Left ventricle myocardium inferior (tissue), 1 donor: ENCODE measurements at regions not wholly inside any gene's neighbourhood (a gene's known extent, or its start where the extent isn't known, plus 50 kb on each side); places are given as distances from the start of the nearest gene placed in this dataset.

ENCODE experiments used
- DNase-seq: peaks from one replicate; pipeline ENCODE4 v3.0.0-alpha.2; 2020
- H3K27ac ChIP-seq: fragments of 200-600 bp; replicated peaks from 2 replicates; pipeline ENCODE4 v1.8.0; 2021
- H3K27me3 ChIP-seq: fragments of 200-600 bp; 2 replicates; pipeline ENCODE4 v1.8.0; 2021; ENCODE audit warnings: low read depth
- H3K36me3 ChIP-seq: fragments of 200-600 bp; 2 replicates; pipeline ENCODE4 v1.8.0; 2021
- H3K4me1 ChIP-seq: fragments of 200-600 bp; 2 replicates; pipeline ENCODE4 v1.8.0; 2021
- H3K4me3 ChIP-seq: fragments of 200-600 bp; 2 replicates; pipeline ENCODE4 v1.8.0; 2021; ENCODE audit warnings: mild to moderate bottlenecking, moderate library complexity
- H3K9me3 ChIP-seq: fragments of 200-600 bp; replicated peaks from 2 replicates; pipeline ENCODE4 v1.8.0; 2021
- CTCF ChIP-seq: fragments of 200-600 bp; IDR thresholded peaks from 2 replicates; pipeline ENCODE4 v1.8.0; 2021; ENCODE audit warnings: antibody characterized with exemption, mild to moderate bottlenecking, borderline replicate concordance
- intact Hi-C: fragments of 100-400 bp; cut with micrococcal nuclease; formaldehyde crosslinking; loops from one replicate; pipeline ENCODE4 v1.11.0; 2022
- donor health status: DM: no; HTN: yes; CAD: no; lungs with severe emphysema.

- H3K9me3 ChIP-seq: peaks cover 13% of the 10 kb centered on the region
- no peak overlapping the region for H3K4me3 ChIP-seq
- no peaks in the 10 kb centered on the region for H3K36me3 ChIP-seq
- no peak for DNase-seq
- H3K4me1 ChIP-seq: no peaks in the 10 kb centered on the region
- no peaks in the 10 kb centered on the region for H3K27me3 ChIP-seq
- intact Hi-C loops: no loop called here
- H3K27ac ChIP-seq: no peak overlapping the region
- no peak for TF ChIP-seq CTCF
Measured at GRCh38 chr2:104774631-104775030, 79.3 kb upstream of the POU3F3 start.

GRCh38 chr2:104777721-104778120 lies 76.2 kb upstream of the POU3F3 start:
- H3K9me3 ChIP-seq: no peaks in the 10 kb centered on the region
- no peaks in the 10 kb centered on the region for H3K4me1 ChIP-seq
- H3K27me3 ChIP-seq: no peaks in the 10 kb centered on the region
- TF ChIP-seq CTCF: no peak
- no peak overlapping the region for H3K4me3 ChIP-seq
- no peak for DNase-seq
- no peaks in the 10 kb centered on the region for H3K36me3 ChIP-seq
- no peak overlapping the region for H3K27ac ChIP-seq
- intact Hi-C loops: no loop called here

- no peak overlapping the region for H3K27ac ChIP-seq
- H3K9me3 ChIP-seq: no peaks in the 10 kb centered on the region
- no peaks in the 10 kb centered on the region for H3K4me1 ChIP-seq
- DNase-seq: no peak
- H3K4me3 ChIP-seq: no peak overlapping the region
- H3K27me3 ChIP-seq: no peaks in the 10 kb centered on the region
- H3K36me3 ChIP-seq: no peaks in the 10 kb centered on the region
- intact Hi-C loops: no loop called here
- no peak for TF ChIP-seq CTCF
Measured at GRCh38 chr2:104781151-104781550, 72.8 kb upstream of the POU3F3 start.

- Histone ChIP-seq H3K4me1 (no peaks in the 10 kb centered on the region), H3K27me3 (peaks cover 17% of the 10 kb centered on the region), H3K4me3 (no peak overlapping the region), H3K27ac (no peak overlapping the region), H3K9me3 (no peaks in the 10 kb centered on the region), H3K36me3 (no peaks in the 10 kb centered on the region)
- no peak for TF ChIP-seq CTCF
- no peak for DNase-seq
- intact Hi-C loops: no loop called here
Measured at GRCh38 chr2:104784264-104784663, 69.7 kb upstream of the POU3F3 start.

- peaks cover 31% of the 10 kb centered on the region for H3K27me3 ChIP-seq
- no peak overlapping the region for H3K4me3 ChIP-seq
- DNase-seq: no peak
- H3K27ac ChIP-seq: no peak overlapping the region
- intact Hi-C loops: no loop called here
- H3K9me3 ChIP-seq: no peaks in the 10 kb centered on the region
- no peak for TF ChIP-seq CTCF
- no peaks in the 10 kb centered on the region for H3K36me3 ChIP-seq
- peaks cover 7% of the 10 kb centered on the region for H3K4me1 ChIP-seq
Measured at GRCh38 chr2:104786204-104786603, 67.7 kb upstream of the POU3F3 start.

GRCh38 chr2:104786821-104787220 lies 67.1 kb upstream of the POU3F3 start:
- no peak for DNase-seq
- H3K9me3 ChIP-seq: no peaks in the 10 kb centered on the region
- H3K4me1 ChIP-seq: peaks cover 7% of the 10 kb centered on the region
- no peak overlapping the region for H3K27ac ChIP-seq
- intact Hi-C loops: no loop called here
- H3K36me3 ChIP-seq: no peaks in the 10 kb centered on the region
- peaks cover 37% of the 10 kb centered on the region for H3K27me3 ChIP-seq
- H3K4me3 ChIP-seq: no peak overlapping the region
- no peak for TF ChIP-seq CTCF
